OCI-LY7 (cell line): ENCODE measurements at regions not wholly inside any gene's neighbourhood (a gene's known extent, or its start where the extent isn't known, plus 50 kb on each side); places are given as distances from the start of the nearest gene placed in this dataset.

ENCODE experiments used
- BruUV-seq: library from RNA; stranded (reverse); fragments of 400-500 nt; replicated peaks from 2 replicates; lab custom pipeline; 2021; lab: Mats Ljungman, UMichigan
- CTCF ChIA-PET: fragments of 300-600 bp; sonication (Branson Sonifier 250); formaldehyde crosslinking; loops from one replicate; lab custom pipeline; 2022; ENCODE audit warnings: antibody characterized with exemption; ENCODE audit not compliant: unreplicated experiment; lab: Charles Lee
- POLR2A ChIA-PET: fragments of 300-600 bp; sonication (Branson Sonifier 250); formaldehyde crosslinking; loops from one replicate; lab custom pipeline; 2022; ENCODE audit warnings: antibody characterized with exemption; lab: Charles Lee
- DNase-seq: peaks from one replicate; pipeline ENCODE4 v3.0.0-alpha.2; 2015; ENCODE audit warnings: low spot score
- H2AFZ ChIP-seq: fragments of 200-600 bp; sonication (generic), shearing (Covaris generic); 2 replicates; pipeline ENCODE4 v1.6.1; 2014; ENCODE audit warnings: mild to moderate bottlenecking, antibody characterized with exemption, low read length, moderate library complexity
- H3K27ac ChIP-seq: fragments of 200-600 bp; sonication (generic); 2 replicates; pipeline ENCODE4 v1.5.1; 2014; ENCODE audit warnings: mixed run types, low read depth, mild to moderate bottlenecking, moderate library complexity, low read length, inconsistent platforms; ENCODE audit not compliant: poor library complexity, severe bottlenecking
- H3K36me3 ChIP-seq: fragments of 200-600 bp; sonication (generic); 2 replicates; pipeline ENCODE4 v1.6.1; 2014; ENCODE audit warnings: mild to moderate bottlenecking, antibody characterized with exemption, low read length, moderate library complexity, mixed read lengths; ENCODE audit not compliant: insufficient read depth
- H3K4me1 ChIP-seq: fragments of 200-600 bp; sonication (generic); 2 replicates; pipeline ENCODE4 v1.5.1; 2014; ENCODE audit warnings: mild to moderate bottlenecking, low read length; ENCODE audit not compliant: insufficient read depth, poor library complexity, severe bottlenecking
- H3K4me2 ChIP-seq: fragments of 200-600 bp; sonication (generic); 2 replicates; pipeline ENCODE4 v1.6.1; 2014; ENCODE audit warnings: mild to moderate bottlenecking, low read length
- H3K4me3 ChIP-seq: fragments of 200-600 bp; sonication (generic); 2 replicates; pipeline ENCODE4 v1.5.1; 2014; ENCODE audit warnings: mild to moderate bottlenecking, low read depth, low read length; ENCODE audit not compliant: poor library complexity, severe bottlenecking
- H3K79me2 ChIP-seq: fragments of 200-600 bp; sonication (generic); 2 replicates; pipeline ENCODE4 v1.6.1; 2016; ENCODE audit warnings: low read depth, mild to moderate bottlenecking, low read length, moderate library complexity, mixed read lengths; ENCODE audit not compliant: insufficient read depth
- H3K9me2 ChIP-seq: fragments of 200-600 bp; sonication (generic); 2 replicates; pipeline ENCODE4 v1.6.1; 2016; ENCODE audit warnings: mild to moderate bottlenecking, low read length, mixed read lengths; ENCODE audit not compliant: insufficient read depth
- H3K9me3 ChIP-seq: fragments of 200-600 bp; sonication (generic); 2 replicates; pipeline ENCODE4 v1.6.1; 2014; ENCODE audit warnings: mild to moderate bottlenecking, mixed run types, low read length, mixed read lengths
- H4K20me1 ChIP-seq: fragments of 200-600 bp; sonication (generic); 2 replicates; pipeline ENCODE4 v1.6.1; 2014; ENCODE audit warnings: mild to moderate bottlenecking, antibody characterized with exemption, low read length, moderate library complexity, mixed read lengths; ENCODE audit not compliant: insufficient read depth
- EZH2phosphoT487 ChIP-seq: fragments of 200-600 bp; sonication (generic); IDR thresholded peaks from 2 replicates; pipeline ENCODE4 v1.6.1; 2018; ENCODE audit warnings: low read depth, borderline replicate concordance, mild to moderate bottlenecking, mixed run types, antibody characterized with exemption, low read length, moderate library complexity, mixed read lengths
- intact Hi-C: fragments of 100-400 bp; cut with micrococcal nuclease; formaldehyde crosslinking; loops from one replicate; pipeline ENCODE4 v1.10.0; 2022; ENCODE audit not compliant: unreplicated experiment
- TF ChIP-seq, protein P1 (sequence below): fragments of 200-600 bp; sonication (generic); conservative IDR thresholded peaks from 2 replicates; pipeline ENCODE4 v1.5.1; 2014; ENCODE audit warnings: mild to moderate bottlenecking, antibody characterized with exemption, low read length, moderate library complexity, mixed read lengths

DNA sequence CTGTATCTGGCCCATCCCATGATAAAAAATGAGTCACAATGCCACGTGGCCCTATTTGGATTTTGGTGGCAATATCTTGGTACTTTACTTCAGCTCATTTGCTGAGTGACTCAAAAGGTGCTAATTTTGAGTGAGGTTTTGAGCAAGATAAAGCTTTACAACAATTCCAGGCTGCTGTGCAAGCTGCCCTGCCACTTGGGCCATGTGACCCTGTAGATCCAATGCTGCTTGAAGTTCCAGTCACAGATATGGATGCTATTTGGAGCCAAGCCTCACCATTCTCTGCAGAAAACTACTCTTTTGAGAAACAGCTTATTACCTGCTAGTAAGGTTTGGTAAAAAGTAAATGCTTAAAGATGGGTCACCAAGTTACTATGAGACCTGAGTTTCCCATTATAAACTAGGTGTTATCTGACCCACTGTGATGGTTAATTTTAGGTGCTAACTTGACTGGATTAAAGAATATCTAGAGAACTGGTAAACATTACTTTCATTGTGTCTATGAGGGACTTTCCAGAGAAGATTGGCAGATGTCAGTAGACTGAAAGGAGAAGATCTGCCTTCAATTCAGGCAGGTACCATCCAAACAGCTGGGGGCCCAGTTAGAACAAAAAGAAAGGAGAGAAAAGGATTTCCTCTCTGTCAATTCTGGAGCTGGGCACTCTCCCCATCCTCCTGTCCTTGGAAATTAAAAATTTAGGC, 1083.9 kb downstream of the DIPK2A start:
- Histone ChIP-seq H3K4me1 (no peaks in the 10 kb centered on the region), H3K36me3 (no peaks in the 10 kb centered on the region), H3K27ac (no peak overlapping the region), H3K9me2 (no peaks in the 10 kb centered on the region), H2AFZ (no peak overlapping the region), H4K20me1 (no peaks in the 10 kb centered on the region), H3K79me2 (no peaks in the 10 kb centered on the region), H3K9me3 (no peaks in the 10 kb centered on the region), H3K4me2 (no peak overlapping the region), H3K4me3 (no peak overlapping the region)
- DNase-seq = no peak
- ChIA-PET POLR2A (no interaction called here), CTCF (no interaction called here)
- TF ChIP-seq, protein P1, sequence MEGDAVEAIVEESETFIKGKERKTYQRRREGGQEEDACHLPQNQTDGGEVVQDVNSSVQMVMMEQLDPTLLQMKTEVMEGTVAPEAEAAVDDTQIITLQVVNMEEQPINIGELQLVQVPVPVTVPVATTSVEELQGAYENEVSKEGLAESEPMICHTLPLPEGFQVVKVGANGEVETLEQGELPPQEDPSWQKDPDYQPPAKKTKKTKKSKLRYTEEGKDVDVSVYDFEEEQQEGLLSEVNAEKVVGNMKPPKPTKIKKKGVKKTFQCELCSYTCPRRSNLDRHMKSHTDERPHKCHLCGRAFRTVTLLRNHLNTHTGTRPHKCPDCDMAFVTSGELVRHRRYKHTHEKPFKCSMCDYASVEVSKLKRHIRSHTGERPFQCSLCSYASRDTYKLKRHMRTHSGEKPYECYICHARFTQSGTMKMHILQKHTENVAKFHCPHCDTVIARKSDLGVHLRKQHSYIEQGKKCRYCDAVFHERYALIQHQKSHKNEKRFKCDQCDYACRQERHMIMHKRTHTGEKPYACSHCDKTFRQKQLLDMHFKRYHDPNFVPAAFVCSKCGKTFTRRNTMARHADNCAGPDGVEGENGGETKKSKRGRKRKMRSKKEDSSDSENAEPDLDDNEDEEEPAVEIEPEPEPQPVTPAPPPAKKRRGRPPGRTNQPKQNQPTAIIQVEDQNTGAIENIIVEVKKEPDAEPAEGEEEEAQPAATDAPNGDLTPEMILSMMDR = no peak
- TF ChIP-seq EZH2phosphoT487 = no peak
- no TSS peak for BruUV-seq
- intact Hi-C loops = no loop called here

DNA sequence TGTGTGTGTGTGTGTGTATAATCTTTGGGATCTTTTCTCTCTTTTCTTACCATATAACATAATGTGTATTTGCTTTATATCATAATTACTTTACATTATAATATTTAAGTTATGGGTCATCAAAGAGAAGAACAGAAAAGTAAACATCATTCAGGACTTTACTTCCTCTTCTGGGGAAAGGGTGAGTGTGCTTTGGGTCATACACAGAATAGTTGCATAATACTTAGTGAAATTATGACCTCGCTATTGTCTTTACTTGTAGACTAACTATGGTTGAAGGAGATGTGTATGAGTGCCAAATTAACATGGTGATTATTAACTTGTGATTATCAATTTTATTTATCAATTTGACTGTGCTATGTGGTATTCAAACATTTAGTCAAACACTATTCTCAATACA, 1086.9 kb downstream of the DIPK2A start:
- TF ChIP-seq, protein P1 = no peak
- TF ChIP-seq EZH2phosphoT487 = no peak
- Histone ChIP-seq H3K79me2 (no peaks in the 10 kb centered on the region), H3K9me3 (no peaks in the 10 kb centered on the region), H3K9me2 (no peaks in the 10 kb centered on the region), H3K4me1 (no peaks in the 10 kb centered on the region), H4K20me1 (no peaks in the 10 kb centered on the region), H3K4me3 (no peak overlapping the region), H3K4me2 (no peak overlapping the region), H2AFZ (no peak overlapping the region), H3K36me3 (no peaks in the 10 kb centered on the region), H3K27ac (no peak overlapping the region)
- BruUV-seq = no TSS peak
- intact Hi-C loops = no loop called here
- CTCF ChIA-PET = no interaction called here
- POLR2A ChIA-PET = no interaction called here
- no peak for DNase-seq

DNA sequence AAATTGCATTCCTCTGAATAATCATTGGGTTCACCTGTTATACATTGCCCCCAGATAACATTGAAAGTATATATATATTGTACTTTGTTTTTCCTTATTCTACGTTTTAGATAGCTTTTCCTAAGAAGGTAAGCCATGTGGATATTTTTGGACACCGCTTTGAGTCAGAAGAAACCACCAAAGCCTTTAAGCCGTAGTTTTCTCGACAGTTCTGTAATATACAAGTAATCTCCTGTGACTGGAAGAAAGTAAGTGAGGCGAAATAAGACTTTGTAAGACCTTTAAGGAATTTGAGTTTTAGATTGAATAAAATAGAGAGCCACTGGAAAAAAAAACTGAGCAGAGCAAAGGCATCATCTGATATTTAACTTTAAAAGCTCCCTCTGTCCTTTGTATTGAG, 1092.0 kb downstream of the DIPK2A start:
- no peaks in the 10 kb centered on the region for H3K79me2 ChIP-seq
- TF ChIP-seq EZH2phosphoT487 = no peak
- TF ChIP-seq, protein P1 = no peak
- no peaks in the 10 kb centered on the region for H3K9me2 ChIP-seq
- no TSS peak for BruUV-seq
- H3K36me3 ChIP-seq = no peaks in the 10 kb centered on the region
- H2AFZ ChIP-seq = no peak overlapping the region
- H3K27ac ChIP-seq = no peak overlapping the region
- no peaks in the 10 kb centered on the region for H3K4me1 ChIP-seq
- intact Hi-C loops = no loop called here
- DNase-seq = no peak
- H4K20me1 ChIP-seq = no peaks in the 10 kb centered on the region
- ChIA-PET POLR2A (interaction anchor here (0.5 kb wide), 1 partner anchor 1505 kb away, joined by 3 read pairs; no protein-coding TSS in a partner anchor), CTCF (no interaction called here)
- no peak overlapping the region for H3K4me3 ChIP-seq
- no peak overlapping the region for H3K4me2 ChIP-seq
- no peaks in the 10 kb centered on the region for H3K9me3 ChIP-seq
